ENCODE measurements at regions not wholly inside any gene's neighbourhood (a gene's known extent, or its start where the extent isn't known, plus 50 kb on each side); places are given as distances from the start of the nearest gene placed in this dataset.

- in situ Hi-C loops (cut with MboI; ENCODE audit: low pct_unique_long_range_greater_than_20kb in 2 of 9, low sequenced_read_pairs in 9 of 9, unreplicated experiment in 9 of 9), result no loop called here
- Histone ChIP-seq H3K4me3 (no peak overlapping the region), H3K4me1 (replicated peaks in 1 of 2) (peaks cover 8 to 17% of the 10 kb centered on the region in 2 donors), H3K27ac (peak overlapping the region in 1 of 2 donors; percentile 16)
- WGBS, 10 experiments, result 0 to 100% (median 46%) methylated on average over 1 to 4 of the region's 4 CpGs; no CpG with 5 or more reads in 1 of the 10 experiments
- ATAC-seq (replicated peaks in 6 of 8), result peak in 2 of 8 experiments; percentile 39 to 43
These were observed 120.2 kb downstream of the ICE1 start for GRCh38 chr5:5542654-5543053.

- H3K4me1 ChIP-seq (replicated peaks in 1 of 2), result peaks cover 8 to 19% of the 10 kb centered on the region in 2 donors
- in situ Hi-C loops (cut with MboI; ENCODE audit: low pct_unique_long_range_greater_than_20kb in 2 of 9, low sequenced_read_pairs in 9 of 9, unreplicated experiment in 9 of 9), result no loop called here
- no peak overlapping the region for H3K4me3 ChIP-seq
- WGBS, 10 experiments, result 4 to 100% (median 56%) methylated on average over 2 to 4 of the region's 4 CpGs
- H3K27ac ChIP-seq, result no peak overlapping the region
- no peak for ATAC-seq (replicated peaks in 6 of 8)
These were observed 117.6 kb downstream of the ICE1 start for GRCh38 chr5:5540065-5540464.

Measured in motor neuron (in vitro differentiated cells).